ENCODE measurements at regions not wholly inside any gene's neighbourhood (a gene's known extent, or its start where the extent isn't known, plus 50 kb on each side); places are given as distances from the start of the nearest gene placed in this dataset.

DNA sequence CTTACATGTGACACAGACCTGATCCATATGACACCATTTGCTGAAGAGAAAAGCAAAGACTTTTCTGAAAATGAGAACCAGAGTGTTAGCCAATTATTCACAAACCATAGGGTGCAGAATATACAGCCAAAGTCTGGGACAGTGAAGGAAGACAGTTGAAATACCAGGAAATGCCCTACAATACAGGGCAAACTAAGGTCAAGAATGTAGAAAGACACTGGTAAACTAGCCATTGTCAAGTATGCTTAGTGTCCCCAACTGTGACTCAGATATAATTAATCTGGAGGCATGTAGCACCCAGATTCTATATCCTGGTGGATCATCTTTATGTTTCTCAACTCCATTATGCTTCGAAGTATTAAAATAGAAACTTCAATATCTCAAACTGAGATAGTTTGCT is 200.9 kb upstream of the FSTL5 start:
- Mint-ChIP-seq H3K9me3 (peaks cover 2% of the 10 kb centered on the region), H3K36me3 (no peaks in the 10 kb centered on the region), H3K4me1 (ENCODE audit: low read depth) (no peaks in the 10 kb centered on the region), H3K27me3 (no peaks in the 10 kb centered on the region), H3K27ac (no peak overlapping the region), H3K4me3 (no peak overlapping the region)
- POLR2A ChIA-PET, result no interaction called here
- CTCF ChIA-PET, result no interaction called here
- no peak for DNase-seq
- intact Hi-C loops (cut with micrococcal nuclease), result no loop called here

DNA sequence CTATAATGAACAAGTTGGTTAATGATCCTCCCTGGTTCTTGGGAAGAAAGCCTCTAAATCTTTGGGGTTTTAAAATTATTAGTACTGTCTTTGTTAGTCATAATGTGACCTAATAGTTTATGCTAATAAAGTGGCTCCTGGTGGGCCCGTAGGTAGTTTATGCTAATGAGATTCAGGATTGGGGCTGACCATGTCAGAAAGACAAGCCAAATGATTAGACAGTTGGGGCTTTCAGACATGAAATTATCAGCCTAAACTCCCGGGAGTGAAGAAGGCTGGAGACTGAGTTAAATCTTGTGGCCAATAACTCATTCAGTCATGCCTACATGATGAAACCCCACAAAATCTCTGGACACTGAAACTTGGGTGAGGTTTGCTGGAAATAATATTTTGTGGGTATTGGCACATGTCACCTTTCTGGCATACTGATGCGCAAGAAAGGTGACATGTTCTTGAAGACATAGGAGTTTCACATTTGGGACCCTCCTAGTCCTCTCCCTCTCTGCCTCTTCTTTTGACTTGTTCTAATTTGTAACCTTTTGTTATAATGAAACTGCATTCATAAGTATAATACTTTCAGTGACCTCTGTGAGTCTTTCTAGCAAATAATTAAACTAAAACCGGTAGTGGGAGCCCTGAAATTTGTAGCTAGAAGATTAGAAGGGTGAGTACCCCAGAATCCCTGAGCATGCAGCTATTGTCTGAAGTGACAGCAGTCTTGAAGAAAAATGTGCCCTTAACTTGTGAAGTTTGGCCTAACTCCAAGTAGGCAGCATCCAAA is 196.8 kb upstream of the FSTL5 start:
- H3K36me3 Mint-ChIP-seq, result no peaks in the 10 kb centered on the region
- no peak overlapping the region for H3K27ac Mint-ChIP-seq
- no peak overlapping the region for H3K4me3 Mint-ChIP-seq
- no peaks in the 10 kb centered on the region for H3K9me3 Mint-ChIP-seq
- intact Hi-C loops (cut with micrococcal nuclease), result no loop called here
- POLR2A ChIA-PET, result no interaction called here
- DNase-seq, result no peak
- no peaks in the 10 kb centered on the region for H3K27me3 Mint-ChIP-seq
- CTCF ChIA-PET, result no interaction called here
- H3K4me1 Mint-ChIP-seq (ENCODE audit: low read depth), result no peaks in the 10 kb centered on the region

- peaks cover 2% of the 10 kb centered on the region for H3K9me3 Mint-ChIP-seq
- no peaks in the 10 kb centered on the region for H3K36me3 Mint-ChIP-seq
- H3K27ac Mint-ChIP-seq, result no peak overlapping the region
- ChIA-PET POLR2A (no interaction called here), CTCF (no interaction called here)
- intact Hi-C loops (cut with micrococcal nuclease), result no loop called here
- H3K4me1 Mint-ChIP-seq (ENCODE audit: low read depth), result no peaks in the 10 kb centered on the region
- H3K27me3 Mint-ChIP-seq, result no peaks in the 10 kb centered on the region
- H3K4me3 Mint-ChIP-seq, result no peak overlapping the region
- no peak for DNase-seq
Measured at GRCh38 chr4:162356181-162356580, 192.4 kb upstream of the FSTL5 start.

DNA sequence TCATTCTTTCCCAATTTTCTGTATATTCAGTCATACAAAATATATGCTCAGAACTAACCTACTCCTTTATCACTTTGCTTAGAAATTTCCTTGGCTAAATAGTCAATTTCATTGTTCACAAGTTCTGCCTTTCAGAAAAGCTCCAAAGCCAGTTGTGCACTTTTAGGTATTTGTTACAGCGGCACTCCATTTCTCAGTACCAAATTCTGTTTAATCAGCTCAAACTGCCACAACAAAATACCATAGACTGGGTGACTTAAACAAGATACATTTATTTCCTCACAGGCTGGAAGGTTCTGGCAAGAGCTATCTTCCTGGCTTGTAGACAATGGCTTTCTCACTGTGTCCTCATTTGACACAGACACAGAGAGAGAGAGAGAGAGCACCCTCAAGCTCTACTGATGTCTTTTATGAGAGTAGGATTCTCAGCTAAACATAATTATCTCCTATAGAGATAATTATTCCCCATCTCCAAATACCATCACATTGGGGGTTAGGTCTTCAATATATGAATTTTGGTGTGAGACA is 188.8 kb upstream of the FSTL5 start:
- no peak for DNase-seq
- intact Hi-C loops (cut with micrococcal nuclease), result no loop called here
- Mint-ChIP-seq H3K4me3 (no peak overlapping the region), H3K36me3 (no peaks in the 10 kb centered on the region), H3K27me3 (no peaks in the 10 kb centered on the region), H3K9me3 (peaks cover 2% of the 10 kb centered on the region), H3K4me1 (ENCODE audit: low read depth) (no peaks in the 10 kb centered on the region), H3K27ac (no peak overlapping the region)
- ChIA-PET POLR2A (no interaction called here), CTCF (no interaction called here)

DNA sequence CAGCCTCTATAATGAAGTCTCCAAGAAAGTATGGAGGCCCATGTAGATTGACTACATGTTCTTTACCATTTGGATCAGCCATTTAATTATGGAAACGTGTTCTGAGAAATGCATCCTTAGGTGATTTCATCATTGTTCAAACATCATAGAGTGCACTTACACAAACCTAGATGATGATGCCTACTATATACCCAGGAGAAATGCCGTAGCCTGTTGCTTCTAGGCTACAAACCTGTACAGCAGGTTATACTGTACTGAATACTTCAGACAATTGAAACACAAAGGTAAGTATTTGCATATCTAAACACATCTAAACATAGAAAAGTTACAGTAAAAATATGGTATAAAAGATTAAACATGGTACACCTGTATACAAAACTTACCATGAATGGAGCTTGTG is 186.5 kb upstream of the FSTL5 start:
- H3K36me3 Mint-ChIP-seq, result no peaks in the 10 kb centered on the region
- CTCF ChIA-PET, result no interaction called here
- no peaks in the 10 kb centered on the region for H3K4me1 Mint-ChIP-seq (ENCODE audit: low read depth)
- intact Hi-C loops (cut with micrococcal nuclease), result no loop called here
- H3K27ac Mint-ChIP-seq, result no peak overlapping the region
- peaks cover 2% of the 10 kb centered on the region for H3K9me3 Mint-ChIP-seq
- POLR2A ChIA-PET, result no interaction called here
- DNase-seq, result no peak
- no peaks in the 10 kb centered on the region for H3K27me3 Mint-ChIP-seq
- no peak overlapping the region for H3K4me3 Mint-ChIP-seq

GRCh38 chr4:162349395-162349794 is 185.6 kb upstream of the FSTL5 start:
- H3K4me1 Mint-ChIP-seq (ENCODE audit: low read depth), result no peaks in the 10 kb centered on the region
- no peaks in the 10 kb centered on the region for H3K36me3 Mint-ChIP-seq
- CTCF ChIA-PET, result no interaction called here
- no peak overlapping the region for H3K4me3 Mint-ChIP-seq
- H3K9me3 Mint-ChIP-seq, result peaks cover 2% of the 10 kb centered on the region
- H3K27me3 Mint-ChIP-seq, result no peaks in the 10 kb centered on the region
- no peak overlapping the region for H3K27ac Mint-ChIP-seq
- intact Hi-C loops (cut with micrococcal nuclease), result no loop called here
- POLR2A ChIA-PET, result no interaction called here
- DNase-seq, result no peak

GRCh38 chr4:162347842-162348213 is 184.0 kb upstream of the FSTL5 start:
- H3K4me1 Mint-ChIP-seq (ENCODE audit: low read depth), result no peaks in the 10 kb centered on the region
- POLR2A ChIA-PET, result no interaction called here
- no peak overlapping the region for H3K27ac Mint-ChIP-seq
- intact Hi-C loops (cut with micrococcal nuclease), result no loop called here
- CTCF ChIA-PET, result no interaction called here
- no peak for DNase-seq
- H3K4me3 Mint-ChIP-seq, result no peak overlapping the region
- H3K27me3 Mint-ChIP-seq, result no peaks in the 10 kb centered on the region
- H3K36me3 Mint-ChIP-seq, result no peaks in the 10 kb centered on the region
- peaks cover 2% of the 10 kb centered on the region for H3K9me3 Mint-ChIP-seq

GRCh38 chr4:162347156-162347841 is 183.5 kb upstream of the FSTL5 start:
- DNase-seq, result no peak
- POLR2A ChIA-PET, result no interaction called here
- Mint-ChIP-seq H3K36me3 (no peaks in the 10 kb centered on the region), H3K9me3 (peaks cover 2% of the 10 kb centered on the region), H3K4me1 (ENCODE audit: low read depth) (no peaks in the 10 kb centered on the region), H3K27me3 (no peaks in the 10 kb centered on the region), H3K27ac (no peak overlapping the region), H3K4me3 (no peak overlapping the region)
- CTCF ChIA-PET, result no interaction called here
- intact Hi-C loops (cut with micrococcal nuclease), result no loop called here

DNA sequence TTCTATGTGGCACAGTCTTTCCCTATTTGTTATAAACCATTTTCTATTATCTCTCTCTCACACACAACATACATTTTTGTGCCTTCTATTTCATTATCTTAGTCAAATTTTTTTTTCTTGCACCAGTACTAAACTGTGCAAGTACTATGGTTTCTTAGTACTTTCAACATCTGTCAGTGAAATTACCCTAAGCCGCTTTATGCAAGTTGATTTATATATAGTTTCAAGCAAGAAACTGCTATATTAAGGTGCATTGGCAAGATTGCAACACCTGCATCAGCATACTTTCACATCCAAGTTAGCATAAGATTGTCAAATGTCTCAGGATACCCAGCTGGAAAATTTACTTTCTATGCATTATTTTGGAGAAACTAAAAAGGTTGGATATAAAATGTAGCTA is 180.2 kb upstream of the FSTL5 start:
- CTCF ChIA-PET, result no interaction called here
- DNase-seq, result no peak
- Mint-ChIP-seq H3K36me3 (no peaks in the 10 kb centered on the region), H3K27me3 (no peaks in the 10 kb centered on the region), H3K27ac (no peak overlapping the region), H3K4me3 (no peak overlapping the region), H3K4me1 (ENCODE audit: low read depth) (no peaks in the 10 kb centered on the region), H3K9me3 (no peaks in the 10 kb centered on the region)
- POLR2A ChIA-PET, result no interaction called here
- intact Hi-C loops (cut with micrococcal nuclease), result no loop called here

DNA sequence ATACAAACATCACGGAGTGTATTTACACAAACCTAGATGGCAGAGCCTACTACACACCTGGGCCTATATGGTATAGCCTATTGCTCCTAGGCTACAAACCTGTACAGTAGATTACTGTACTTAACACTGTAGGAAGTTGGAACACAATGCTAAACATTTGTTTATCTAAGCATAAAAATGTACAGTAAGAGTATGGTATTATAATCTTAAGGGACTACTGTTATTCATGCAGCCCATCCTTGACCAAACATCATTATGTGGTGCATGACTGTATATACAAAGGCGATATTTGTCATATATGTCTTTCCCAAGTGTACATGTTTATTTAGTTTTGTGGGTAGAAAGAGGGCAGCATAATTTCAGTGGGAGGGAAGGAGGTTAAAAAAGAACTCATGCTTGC is 177.7 kb upstream of the FSTL5 start:
- no peak for DNase-seq
- no peaks in the 10 kb centered on the region for H3K36me3 Mint-ChIP-seq
- intact Hi-C loops (cut with micrococcal nuclease), result no loop called here
- H3K4me3 Mint-ChIP-seq, result no peak overlapping the region
- no peaks in the 10 kb centered on the region for H3K4me1 Mint-ChIP-seq (ENCODE audit: low read depth)
- POLR2A ChIA-PET, result no interaction called here
- H3K27me3 Mint-ChIP-seq, result no peaks in the 10 kb centered on the region
- no peak overlapping the region for H3K27ac Mint-ChIP-seq
- no peaks in the 10 kb centered on the region for H3K9me3 Mint-ChIP-seq
- CTCF ChIA-PET, result no interaction called here

DNA sequence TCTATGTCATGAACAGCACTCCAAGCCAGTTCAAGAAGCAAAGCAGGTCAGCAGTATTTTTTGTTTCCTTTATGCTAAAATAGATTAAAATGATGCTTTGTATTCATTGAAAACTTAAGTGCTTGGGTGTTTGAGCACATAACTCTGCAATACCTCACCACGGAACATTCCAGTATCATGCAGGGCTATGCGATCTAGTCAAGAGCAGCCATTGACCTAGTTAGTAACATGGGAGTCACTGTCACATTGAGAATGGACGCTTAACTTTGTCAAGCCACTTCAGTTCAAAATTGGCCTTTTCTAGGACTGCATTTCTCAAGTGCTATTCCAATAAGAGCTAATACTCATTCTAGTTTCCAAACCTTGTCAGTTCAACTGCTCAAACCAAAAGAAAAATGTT is 160.1 kb upstream of the FSTL5 start:
- DNase-seq, result no peak
- ChIA-PET POLR2A (interaction anchor here (1.1 kb wide), 1 partner anchor 15 kb away, joined by 3 read pairs; no protein-coding TSS in a partner anchor), CTCF (no interaction called here)
- Mint-ChIP-seq H3K4me1 (ENCODE audit: low read depth) (no peaks in the 10 kb centered on the region), H3K9me3 (no peaks in the 10 kb centered on the region), H3K4me3 (no peak overlapping the region), H3K27ac (no peak overlapping the region), H3K36me3 (no peaks in the 10 kb centered on the region), H3K27me3 (no peaks in the 10 kb centered on the region)
- intact Hi-C loops (cut with micrococcal nuclease), result no loop called here

DNA sequence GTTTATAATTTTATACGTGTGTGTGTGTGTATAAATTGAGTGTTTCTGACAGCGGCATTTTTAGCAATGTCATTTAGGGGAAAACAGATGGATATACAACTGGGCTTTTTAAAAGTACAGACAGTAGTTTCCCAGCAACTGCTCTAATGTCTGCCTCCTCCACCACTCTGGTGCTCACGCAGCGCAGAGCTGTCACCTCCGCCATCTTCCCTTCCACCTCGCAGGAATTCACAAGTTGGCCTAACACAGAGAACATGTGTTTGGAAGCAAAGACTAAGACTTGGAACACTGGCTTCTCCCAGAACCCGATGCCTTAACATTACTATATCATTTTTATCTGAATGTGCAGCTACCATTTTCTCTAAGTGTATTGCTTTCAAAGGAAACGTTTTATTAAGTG is 158.3 kb upstream of the FSTL5 start:
- DNase-seq, result no peak
- no peaks in the 10 kb centered on the region for H3K9me3 Mint-ChIP-seq
- ChIA-PET POLR2A (no interaction called here), CTCF (no interaction called here)
- no peaks in the 10 kb centered on the region for H3K4me1 Mint-ChIP-seq (ENCODE audit: low read depth)
- intact Hi-C loops (cut with micrococcal nuclease), result no loop called here
- H3K27ac Mint-ChIP-seq, result no peak overlapping the region
- no peaks in the 10 kb centered on the region for H3K36me3 Mint-ChIP-seq
- no peaks in the 10 kb centered on the region for H3K27me3 Mint-ChIP-seq
- no peak overlapping the region for H3K4me3 Mint-ChIP-seq

GRCh38 chr4:162285753-162286152 is 122.0 kb upstream of the FSTL5 start:
- CTCF ChIA-PET, result no interaction called here
- Mint-ChIP-seq H3K4me3 (no peak overlapping the region), H3K27ac (no peak overlapping the region), H3K9me3 (peaks cover 15% of the 10 kb centered on the region), H3K4me1 (ENCODE audit: low read depth) (no peaks in the 10 kb centered on the region), H3K27me3 (no peaks in the 10 kb centered on the region), H3K36me3 (no peaks in the 10 kb centered on the region)
- intact Hi-C loops (cut with micrococcal nuclease), result no loop called here
- no peak for DNase-seq
- POLR2A ChIA-PET, result no interaction called here
